PC-3 (cell line): ENCODE measurements at regions not wholly inside any gene's neighbourhood (a gene's known extent, or its start where the extent isn't known, plus 50 kb on each side); places are given as distances from the start of the nearest gene placed in this dataset.
A peak's percentile ranks its signal among the peaks of the same experiment; 100 is the strongest.

Experiments
- ATAC-seq: fragments of 200-7000 bp; cut with Tn5 transposase; 2 replicates; pipeline ENCODE4 v1.9.1; 2020; ENCODE audit warnings: mild to moderate bottlenecking, moderate library complexity
- BruUV-seq: library from RNA; stranded (reverse); fragments of 400-500 nt; replicated peaks from 2 replicates; lab custom pipeline; 2021; lab: Mats Ljungman, UMichigan
- CTCF ChIA-PET: fragments of 300-600 bp; sonication (Branson Sonifier 250); formaldehyde crosslinking; loops from one replicate; lab custom pipeline; 2022; ENCODE audit warnings: antibody characterized with exemption; lab: Charles Lee
- POLR2A ChIA-PET: fragments of 300-600 bp; sonication (Branson Sonifier 250); formaldehyde crosslinking; loops from one replicate; lab custom pipeline; 2022; ENCODE audit warnings: antibody characterized with exemption; ENCODE audit not compliant: unreplicated experiment; lab: Charles Lee
- DNase-seq: peaks from one replicate; pipeline ENCODE4 v3.0.0-alpha.2; 2015
- H2AFZ ChIP-seq: fragments of 300-600 bp; sonication (generic); 2 replicates; pipeline ENCODE4 v1.6.0; 2016; ENCODE audit warnings: antibody characterized with exemption, low read length
- H3F3A ChIP-seq: fragments of 300-600 bp; sonication (generic); one replicate; pipeline ENCODE4 v1.6.0; 2017; ENCODE audit warnings: antibody characterized with exemption, low read length, control low read depth, mild to moderate bottlenecking; ENCODE audit not compliant: unreplicated experiment
- H3K27ac ChIP-seq: fragments of 300-600 bp; sonication (generic); 2 replicates; pipeline ENCODE4 v1.5.1; 2016; ENCODE audit warnings: mild to moderate bottlenecking, low read length
- H3K27me3 ChIP-seq: fragments of 300-600 bp; sonication (generic); 2 replicates; pipeline ENCODE4 v1.6.1; 2016; ENCODE audit warnings: low read length, mixed read lengths
- H3K36me3 ChIP-seq: fragments of 300-600 bp; sonication (generic); 2 replicates; pipeline ENCODE4 v1.6.1; 2016; ENCODE audit warnings: low read depth, mixed run types, low read length, mixed read lengths
- H3K4me1 ChIP-seq: fragments of 300-600 bp; sonication (generic); 2 replicates; pipeline ENCODE4 v1.5.1; 2016; ENCODE audit warnings: low read length; ENCODE audit not compliant: insufficient read depth
- H3K4me2 ChIP-seq: fragments of 300-600 bp; sonication (generic); 2 replicates; pipeline ENCODE4 v1.6.0; 2016; ENCODE audit warnings: low read length
- H3K4me3 ChIP-seq: fragments of 300-600 bp; sonication (generic); 2 replicates; pipeline ENCODE4 v1.5.1; 2016; ENCODE audit warnings: mild to moderate bottlenecking, low read length, mixed read lengths
- H3K79me2 ChIP-seq: fragments of 300-600 bp; sonication (generic); 2 replicates; pipeline ENCODE4 v1.6.1; 2017; ENCODE audit warnings: low read length, mixed read lengths
- H3K9ac ChIP-seq: fragments of 300-600 bp; sonication (generic); 2 replicates; pipeline ENCODE4 v1.6.0; 2016; ENCODE audit warnings: mild to moderate bottlenecking, low read length
- H3K9me2 ChIP-seq: fragments of 300-600 bp; sonication (generic); replicated peaks from 2 replicates; pipeline ENCODE4 v1.6.1; 2016; ENCODE audit warnings: mixed run types, low read length, mixed read lengths
- H3K9me3 ChIP-seq: fragments of 300-600 bp; sonication (generic); 2 replicates; pipeline ENCODE4 v1.6.1; 2016; ENCODE audit warnings: low read length, mixed read lengths
- H4K20me1 ChIP-seq: fragments of 300-600 bp; sonication (generic); 2 replicates; pipeline ENCODE4 v1.6.1; 2016; ENCODE audit warnings: low read length, mixed read lengths
- CTCF ChIP-seq: fragments of 300-600 bp; sonication (generic); conservative IDR thresholded peaks from 2 replicates; pipeline ENCODE4 v1.5.1; 2017; ENCODE audit warnings: antibody characterized with exemption, low read depth, mild to moderate bottlenecking, low read length
- EZH2 ChIP-seq: fragments of 300-600 bp; sonication (generic); IDR thresholded peaks from one replicate; pipeline ENCODE4 v1.6.1; 2017; ENCODE audit warnings: antibody characterized with exemption, mild to moderate bottlenecking, low read length; ENCODE audit not compliant: unreplicated experiment
- EZH2phosphoT487 ChIP-seq: fragments of 300-600 bp; sonication (generic); IDR thresholded peaks from 2 replicates; pipeline ENCODE4 v1.6.1; 2018; ENCODE audit warnings: mild to moderate bottlenecking, antibody characterized with exemption, low read length, borderline replicate concordance
- intact Hi-C: fragments of 100-400 bp; cut with micrococcal nuclease; formaldehyde crosslinking; loops from 2 replicates; pipeline ENCODE4 v1.9.0; 2023

GRCh38 chr1:234962340-234962989, 166.2 kb downstream of the TOMM20 start:
- intact Hi-C loops: loop anchor here (1.0 to 5.0 kb wide), 6 partner anchors 35 to 467 kb away; partner anchors contain the start of gene IRF2BP2
- Histone ChIP-seq H3K79me2 (no peaks in the 10 kb centered on the region), H3K27me3 (no peaks in the 10 kb centered on the region), H3K9me3 (no peaks in the 10 kb centered on the region), H2AFZ (no peak overlapping the region), H4K20me1 (no peaks in the 10 kb centered on the region), H3F3A (peaks cover 9% of the 10 kb centered on the region), H3K9me2 (no peaks in the 10 kb centered on the region), H3K4me3 (peak overlapping the region; percentile 41; the same call in 1 of the 2 replicates), H3K4me1 (peaks cover 76% of the 10 kb centered on the region), H3K36me3 (no peaks in the 10 kb centered on the region), H3K4me2 (peak overlapping the region; percentile 80), H3K9ac (peak overlapping the region; percentile 95), H3K27ac (peak overlapping the region; percentile 100)
- BruUV-seq: TSS peak; percentile 77
- ChIA-PET CTCF (interaction anchor here (0.6 kb wide), 1 partner anchor 121 kb away, joined by 3 read pairs; no protein-coding TSS in a partner anchor), POLR2A (interaction anchor here (0.6 to 1.2 kb wide), 8 partner anchors 13 to 351 kb away, joined by 3 to 9 read pairs (median 4); no protein-coding TSS in a partner anchor)
- TF ChIP-seq EZH2phosphoT487: no peak
- TF ChIP-seq EZH2: no peak
- TF ChIP-seq CTCF: no peak
- DNase-seq: peak; percentile 81
- ATAC-seq: peak; percentile 29

- no TSS peak for BruUV-seq
- no peaks in the 10 kb centered on the region for H3K79me2 ChIP-seq
- H2AFZ ChIP-seq: no peak overlapping the region
- H3K27me3 ChIP-seq: no peaks in the 10 kb centered on the region
- POLR2A ChIA-PET: interaction anchor here (0.7 to 1.2 kb wide), 4 partner anchors 14 to 350 kb away, joined by 3 to 9 read pairs (median 4); no protein-coding TSS in a partner anchor
- no peaks in the 10 kb centered on the region for H3K9me2 ChIP-seq
- CTCF ChIA-PET: no interaction called here
- peak overlapping the region; percentile 100 for H3K27ac ChIP-seq
- H3K4me2 ChIP-seq: peak overlapping the region; percentile 80
- no peaks in the 10 kb centered on the region for H3K9me3 ChIP-seq
- H3K9ac ChIP-seq: peak overlapping the region; percentile 95
- H3K36me3 ChIP-seq: no peaks in the 10 kb centered on the region
- peak overlapping the region; percentile 41; the same call in 1 of the 2 replicates for H3K4me3 ChIP-seq
- H3K4me1 ChIP-seq: peaks cover 83% of the 10 kb centered on the region
- peaks cover 9% of the 10 kb centered on the region for H3F3A ChIP-seq
- H4K20me1 ChIP-seq: no peaks in the 10 kb centered on the region
- ATAC-seq (peak; percentile 12), DNase-seq (peak; percentile 84)
- TF ChIP-seq CTCF (no peak), EZH2phosphoT487 (no peak), EZH2 (no peak)
- intact Hi-C loops: loop anchor here (1.0 to 5.0 kb wide), 6 partner anchors 35 to 466 kb away; partner anchors contain the start of gene IRF2BP2
Observed at GRCh38 chr1:234961456-234962339, 166.9 kb downstream of the TOMM20 start.
